ENCODE measurements at regions not wholly inside any gene's neighbourhood (a gene's known extent, or its start where the extent isn't known, plus 50 kb on each side); places are given as distances from the start of the nearest gene placed in this dataset.
A peak's percentile ranks its signal among the peaks of the same experiment; 100 is the strongest.

DNA sequence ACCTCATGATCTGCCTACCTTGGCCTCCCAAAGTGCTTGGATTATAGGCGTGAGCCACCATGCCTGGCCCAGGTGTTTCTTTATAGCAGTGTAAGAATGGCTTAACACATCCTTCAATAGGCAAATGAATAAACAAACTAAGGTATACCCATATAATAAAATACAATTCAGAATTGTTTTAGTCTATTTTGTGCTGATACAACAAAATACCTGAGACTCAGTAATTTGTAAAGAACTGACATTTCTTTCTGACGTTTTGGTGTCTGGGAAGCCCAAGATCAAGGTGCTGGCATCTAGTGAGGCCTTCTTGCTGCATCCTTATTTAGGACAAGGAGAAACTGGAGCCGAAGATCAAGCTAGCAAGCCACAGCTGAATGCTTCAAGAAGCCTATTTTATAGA is 1372.1 kb upstream of the DDX18 start:
- no peak overlapping the region for H3K4me3 ChIP-seq (ENCODE audit: low read depth in 1 of 3, low read length in 3 of 3)
- 73% methylated on average over 3 of the region's 3 CpGs for WGBS
- peaks cover 2 to 17% (median 8%) of the 10 kb centered on the region in 4 donors for H3K4me1 ChIP-seq (ENCODE audit: control insufficient read depth in 4 of 4, insufficient read depth in 4 of 4, low read length in 3 of 4)
- no peak for TF ChIP-seq CTCF (IDR thresholded peaks at IDR 0.05; ENCODE audit: low read depth, low read length, missing input control)
- no peak for TF ChIP-seq TAF1 (conservative IDR thresholded peaks at IDR 0.05)
- no peak for TF ChIP-seq JUND (IDR thresholded peaks at IDR 0.05)
- TF ChIP-seq, protein P1, sequence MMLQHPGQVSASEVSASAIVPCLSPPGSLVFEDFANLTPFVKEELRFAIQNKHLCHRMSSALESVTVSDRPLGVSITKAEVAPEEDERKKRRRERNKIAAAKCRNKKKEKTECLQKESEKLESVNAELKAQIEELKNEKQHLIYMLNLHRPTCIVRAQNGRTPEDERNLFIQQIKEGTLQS (IDR thresholded peaks at IDR 0.05), result no peak
- no peak for TF ChIP-seq RAD21 (IDR thresholded peaks at IDR 0.05)
- TF ChIP-seq FOXA1 (IDR thresholded peaks at IDR 0.05), result no peak
- no peak for TF ChIP-seq HNF4G (IDR thresholded peaks at IDR 0.05)
- no peak for TF ChIP-seq NR2F2 (IDR thresholded peaks at IDR 0.05)
- no peak for TF ChIP-seq HNF4A (conservative IDR thresholded peaks at IDR 0.05)
- no peak for TF ChIP-seq FOXA2 (IDR thresholded peaks at IDR 0.05)
- no peak for TF ChIP-seq ZBTB33 (IDR thresholded peaks at IDR 0.05)
- no peak for DNase-seq (ENCODE audit: low spot score)
- H3K27ac ChIP-seq (ENCODE audit: low read depth in 1 of 2, low read length in 2 of 2), result no peak overlapping the region
- H3K36me3 ChIP-seq (ENCODE audit: control insufficient read depth in 4 of 4, insufficient read depth in 3 of 4, low read depth in 1 of 4, low read length in 3 of 4), result no peaks in the 10 kb centered on the region
- H3K9ac ChIP-seq (ENCODE audit: low read depth in 1 of 2, low read length in 2 of 2), result no peak overlapping the region
- no peaks in the 10 kb centered on the region for H3K9me3 ChIP-seq (ENCODE audit: control insufficient read depth in 4 of 4, low read length in 3 of 4)
- H3K27me3 ChIP-seq (ENCODE audit: control insufficient read depth in 4 of 4, insufficient read depth in 4 of 4, low read length in 3 of 4), result no peaks in the 10 kb centered on the region

GRCh38 chr2:116444256-116444872 is 1370.1 kb upstream of the DDX18 start:
- Histone ChIP-seq H3K4me1 (ENCODE audit: control insufficient read depth in 4 of 4, insufficient read depth in 4 of 4, low read length in 3 of 4) (peaks cover 2 to 18% (median 8%) of the 10 kb centered on the region in 4 donors), H3K9me3 (ENCODE audit: control insufficient read depth in 4 of 4, low read length in 3 of 4) (no peaks in the 10 kb centered on the region), H3K27ac (ENCODE audit: low read depth in 1 of 2, low read length in 2 of 2) (no peak overlapping the region), H3K4me3 (ENCODE audit: low read depth in 1 of 3, low read length in 3 of 3) (no peak overlapping the region), H3K27me3 (ENCODE audit: control insufficient read depth in 4 of 4, insufficient read depth in 4 of 4, low read length in 3 of 4) (no peaks in the 10 kb centered on the region), H3K9ac (ENCODE audit: low read depth in 1 of 2, low read length in 2 of 2) (no peak overlapping the region), H3K36me3 (ENCODE audit: control insufficient read depth in 4 of 4, insufficient read depth in 3 of 4, low read depth in 1 of 4, low read length in 3 of 4) (no peaks in the 10 kb centered on the region)
- no peak for DNase-seq (ENCODE audit: low spot score)
- WGBS, result 21% methylated on average over 1 of the region's 1 CpG
- TF ChIP-seq RXRA (IDR thresholded peaks at IDR 0.05) (peak in 1 of 2 donors; percentile 25), HNF4A (conservative IDR thresholded peaks at IDR 0.05) (peak; percentile 74 to 95), HNF4G (IDR thresholded peaks at IDR 0.05) (peak; percentile 76), RAD21 (IDR thresholded peaks at IDR 0.05) (peak in 1 of 2 donors; percentile 9), YY1 (IDR thresholded peaks at IDR 0.05) (peak; percentile 32), SP1 (IDR thresholded peaks at IDR 0.05) (peak; percentile 52), EGR1 (IDR thresholded peaks at IDR 0.05; ENCODE audit: low read depth in 2 of 2) (no peak), JUND (IDR thresholded peaks at IDR 0.05) (no peak)

DNA sequence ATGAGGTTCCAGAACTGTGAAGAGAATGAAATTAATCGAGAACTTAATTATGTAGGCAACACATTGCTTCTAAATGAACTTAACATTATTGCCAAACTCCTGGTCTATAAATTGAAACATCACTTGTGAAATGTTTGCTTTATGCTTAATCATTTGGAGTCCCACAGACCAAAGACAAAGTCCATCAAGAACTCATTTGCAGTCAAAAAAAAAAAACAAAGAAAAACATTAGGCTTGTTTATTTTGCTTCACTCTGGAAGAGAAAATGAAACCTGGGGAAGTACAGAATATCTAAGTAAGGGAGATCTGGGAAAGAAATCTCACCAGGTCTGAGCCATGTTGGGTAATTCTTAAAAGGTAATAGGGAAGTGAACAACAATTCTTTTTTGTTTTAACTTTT is 1363.5 kb upstream of the DDX18 start:
- Histone ChIP-seq H3K27ac (ENCODE audit: low read depth in 1 of 2, low read length in 2 of 2) (peak overlapping the region; percentile 53 to 55), H3K9me3 (ENCODE audit: control insufficient read depth in 4 of 4, low read length in 3 of 4) (no peaks in the 10 kb centered on the region), H3K27me3 (ENCODE audit: control insufficient read depth in 4 of 4, insufficient read depth in 4 of 4, low read length in 3 of 4) (no peaks in the 10 kb centered on the region), H3K4me3 (ENCODE audit: low read depth in 1 of 3, low read length in 3 of 3) (peak overlapping the region in 2 of 3 donors; percentile 36 to 50), H3K36me3 (ENCODE audit: control insufficient read depth in 4 of 4, insufficient read depth in 3 of 4, low read depth in 1 of 4, low read length in 3 of 4) (no peaks in the 10 kb centered on the region), H3K9ac (ENCODE audit: low read depth in 1 of 2, low read length in 2 of 2) (peak overlapping the region in 1 of 2 donors; percentile 11), H3K4me1 (ENCODE audit: control insufficient read depth in 4 of 4, insufficient read depth in 4 of 4, low read length in 3 of 4) (peaks cover 2 to 19% (median 15%) of the 10 kb centered on the region in 4 donors)
- no peak for DNase-seq (ENCODE audit: low spot score)
- 40% methylated on average over 1 of the region's 1 CpG for WGBS
- no peak for TF ChIP-seq CTCF (IDR thresholded peaks at IDR 0.05; ENCODE audit: low read depth, low read length, missing input control)
- TF ChIP-seq NR2F2 (IDR thresholded peaks at IDR 0.05), result no peak
- peak; percentile 64 to 92 for TF ChIP-seq JUND (IDR thresholded peaks at IDR 0.05)
- peak; percentile 92 for TF ChIP-seq SP1 (IDR thresholded peaks at IDR 0.05)
- TF ChIP-seq, protein P2, sequence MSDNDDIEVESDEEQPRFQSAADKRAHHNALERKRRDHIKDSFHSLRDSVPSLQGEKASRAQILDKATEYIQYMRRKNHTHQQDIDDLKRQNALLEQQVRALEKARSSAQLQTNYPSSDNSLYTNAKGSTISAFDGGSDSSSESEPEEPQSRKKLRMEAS (IDR thresholded peaks at IDR 0.05), result peak; percentile 59
- TF ChIP-seq, protein P1 (IDR thresholded peaks at IDR 0.05), result no peak
- TF ChIP-seq HNF4A (conservative IDR thresholded peaks at IDR 0.05), result peak; percentile 96 to 97
- TF ChIP-seq FOXA1 (IDR thresholded peaks at IDR 0.05), result peak; percentile 82
- peak; percentile 51 to 80 for TF ChIP-seq RXRA (IDR thresholded peaks at IDR 0.05)
- TF ChIP-seq TAF1 (conservative IDR thresholded peaks at IDR 0.05), result peak; percentile 40
- TF ChIP-seq HNF4G (IDR thresholded peaks at IDR 0.05), result peak; percentile 86
- peak; percentile 20 to 41 for TF ChIP-seq RAD21 (IDR thresholded peaks at IDR 0.05)
- TF ChIP-seq ZBTB33 (IDR thresholded peaks at IDR 0.05), result peak; percentile 79
